Large intestine (tissue), 3 donors: ENCODE measurements at regions not wholly inside any gene's neighbourhood (a gene's known extent, or its start where the extent isn't known, plus 50 kb on each side); places are given as distances from the start of the nearest gene placed in this dataset.
"Not testable (repeated sequence)": the region's sequence is repeated elsewhere in the genome, so short reads cannot be mapped to it uniquely, and the experiment has no call there.

Experiments used
- DNase-seq, 2 donors: peaks; one replicate each; pipeline versions ENCODE4 v3.0.0 to v3.0.0-alpha.2; 2013
- H3K27ac ChIP-seq: one replicate; pipeline ENCODE4 v1.5.1; 2013; ENCODE audit warnings: low read length
- H3K27me3 ChIP-seq: 2 replicates; pipeline ENCODE4 v1.6.1; 2013; ENCODE audit warnings: low read length; ENCODE audit not compliant: control insufficient read depth, insufficient read depth
- H3K36me3 ChIP-seq: 2 replicates; pipeline ENCODE4 v1.6.1; 2013; ENCODE audit warnings: low read length; ENCODE audit not compliant: control insufficient read depth, insufficient read depth
- H3K4me1 ChIP-seq: one replicate; pipeline ENCODE4 v1.6.1; 2013; ENCODE audit warnings: low read length; ENCODE audit not compliant: control insufficient read depth, insufficient read depth
- H3K4me3 ChIP-seq: one replicate; pipeline ENCODE4 v1.5.1; 2013; ENCODE audit warnings: low read length
- H3K9me3 ChIP-seq: one replicate; pipeline ENCODE4 v1.6.1; 2013; ENCODE audit warnings: mild to moderate bottlenecking, low read depth, low read length, moderate library complexity; ENCODE audit not compliant: control insufficient read depth
- WGBS: methylation state at CpG from one replicate; pipeline ENCODE4 v1.1.5; 2013; ENCODE audit warnings: low lambda C conversion rate; ENCODE audit not compliant: insufficient coverage; 5-methylcytosine and 5-hydroxymethylcytosine counted together

DNA sequence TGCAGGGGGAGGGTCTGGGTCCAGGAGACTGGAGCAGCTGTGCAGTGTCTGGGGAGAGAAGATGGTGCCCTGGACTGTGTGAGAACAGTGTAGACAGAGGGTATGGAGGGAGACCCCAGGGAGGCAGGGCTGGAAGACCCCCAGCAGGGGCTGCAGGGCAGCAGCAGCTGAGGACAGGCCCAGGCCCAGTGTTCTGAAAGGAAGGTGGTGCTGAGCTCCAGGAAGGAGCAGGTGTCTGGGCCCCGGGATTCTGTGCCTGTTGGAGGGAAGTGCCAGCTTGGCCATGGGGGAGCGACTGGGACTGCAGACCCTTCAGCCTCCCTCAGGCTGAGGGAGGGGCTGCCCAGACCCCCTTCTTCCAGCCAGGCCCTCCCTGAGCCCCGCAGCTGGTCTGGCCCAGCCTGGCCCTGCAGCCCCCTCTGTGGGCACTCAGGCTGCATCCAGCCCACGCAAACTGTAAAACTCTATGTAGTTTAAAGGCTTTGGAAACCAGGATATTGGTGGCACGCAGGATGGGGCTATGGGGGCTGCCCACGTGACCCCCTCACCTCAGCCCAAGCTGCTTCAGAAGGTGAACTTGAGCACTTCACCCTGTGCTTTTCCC is 519.2 kb downstream of the PTPRU start:
- not testable (repeated sequence) for H3K4me3 ChIP-seq, H3K9me3 ChIP-seq, H3K27me3 ChIP-seq, H3K27ac ChIP-seq, DNase-seq, H3K36me3 ChIP-seq
- H3K4me1 ChIP-seq: peaks cover 40% of the 10 kb centered on the region
- no CpG with 5 or more reads among the region's 6 CpGs for WGBS

DNA sequence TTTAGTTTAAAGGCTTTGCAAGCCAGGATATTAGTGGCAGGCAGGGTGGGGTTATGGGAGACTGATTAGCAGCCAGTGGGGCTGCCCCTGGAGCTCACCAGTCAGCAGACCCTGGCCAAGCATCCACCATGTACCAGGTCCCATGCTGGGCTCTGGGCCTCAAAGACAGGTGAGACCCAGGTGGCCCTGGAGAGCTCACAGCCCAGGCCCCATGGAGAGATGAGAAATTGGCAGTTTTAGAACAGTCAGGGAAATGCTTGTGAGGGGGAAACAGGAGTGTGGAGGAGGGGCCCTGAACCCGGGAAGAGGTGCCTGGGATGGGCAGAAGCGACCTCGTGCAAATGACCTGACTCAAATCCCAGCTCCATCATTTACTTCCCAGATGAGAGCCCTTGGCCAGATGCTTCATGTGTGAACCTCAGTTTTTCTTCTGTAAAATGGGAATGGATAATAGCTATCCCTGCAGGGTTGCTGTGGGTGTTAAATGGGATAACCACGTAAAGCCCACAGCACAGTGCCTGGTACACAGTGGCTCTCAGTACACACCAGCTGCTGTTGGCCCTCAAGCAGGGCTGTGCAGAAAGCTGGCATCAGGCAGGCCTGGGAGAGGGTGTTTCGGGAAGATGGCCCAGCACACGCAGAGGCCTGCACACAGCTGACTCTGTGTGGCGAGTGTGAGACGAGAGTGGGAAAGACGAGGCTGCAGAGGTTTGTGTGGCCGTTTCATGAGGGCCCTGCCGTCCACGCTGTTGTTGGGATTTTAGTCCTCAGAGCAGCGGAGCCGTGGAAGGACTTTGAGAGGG is 518.5 kb downstream of the PTPRU start:
- no CpG with 5 or more reads among the region's 14 CpGs for WGBS
- no peak for DNase-seq

DNA sequence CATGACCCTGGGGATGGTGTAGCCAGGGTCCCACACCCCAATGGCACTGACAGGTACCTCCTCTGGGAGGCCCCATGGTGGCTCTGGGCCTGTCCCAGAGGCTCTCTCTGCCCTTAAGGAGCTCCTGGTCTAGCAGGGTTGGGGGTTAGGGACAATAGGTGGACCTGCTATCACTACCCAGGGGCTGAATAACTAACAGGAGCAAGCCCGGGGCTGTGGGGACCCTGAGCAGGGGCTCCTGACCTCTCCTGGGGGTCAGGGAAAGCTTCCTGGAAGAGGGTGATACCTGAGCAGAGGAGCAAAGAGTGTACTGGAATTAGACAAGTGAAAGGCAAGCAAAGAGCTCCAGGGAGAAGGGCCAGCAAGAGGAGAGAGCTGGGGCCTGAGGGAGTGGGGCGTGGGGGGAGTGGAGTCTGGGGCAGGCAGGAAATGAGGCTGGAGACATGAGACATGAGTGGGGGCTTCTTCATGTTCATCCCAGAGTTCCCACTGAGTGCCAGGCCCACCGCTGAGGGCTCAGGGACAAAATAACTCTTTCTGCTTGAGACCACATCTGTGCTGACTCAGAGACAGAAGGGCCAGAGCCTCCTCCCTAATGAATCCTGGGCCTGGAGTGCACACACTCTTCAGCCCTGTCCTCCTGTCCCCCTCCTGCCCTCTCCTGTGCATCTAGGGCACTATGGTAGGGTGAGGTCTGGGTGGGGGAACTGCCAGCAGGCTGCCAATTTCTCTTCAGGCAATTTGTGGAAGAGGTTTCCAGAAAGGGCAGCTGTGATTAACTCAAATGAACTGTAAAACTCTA is 517.6 kb downstream of the PTPRU start:
- Histone ChIP-seq H3K27me3 (no peaks in the 10 kb centered on the region), H3K36me3 (no peaks in the 10 kb centered on the region), H3K9me3 (no peaks in the 10 kb centered on the region), H3K4me3 (no peak overlapping the region), H3K4me1 (peaks cover 36% of the 10 kb centered on the region), H3K27ac (no peak overlapping the region)
- WGBS: no CpG with 5 or more reads among the region's 3 CpGs
- DNase-seq: no peak

More for the DNA sequence above, 518.5 kb downstream of the PTPRU start:
- Histone ChIP-seq H3K27me3 (no peaks in the 10 kb centered on the region), H3K36me3 (no peaks in the 10 kb centered on the region), H3K9me3 (no peaks in the 10 kb centered on the region), H3K4me1 (peaks cover 44% of the 10 kb centered on the region), H3K4me3 (no peak overlapping the region), H3K27ac (no peak overlapping the region)

DNA sequence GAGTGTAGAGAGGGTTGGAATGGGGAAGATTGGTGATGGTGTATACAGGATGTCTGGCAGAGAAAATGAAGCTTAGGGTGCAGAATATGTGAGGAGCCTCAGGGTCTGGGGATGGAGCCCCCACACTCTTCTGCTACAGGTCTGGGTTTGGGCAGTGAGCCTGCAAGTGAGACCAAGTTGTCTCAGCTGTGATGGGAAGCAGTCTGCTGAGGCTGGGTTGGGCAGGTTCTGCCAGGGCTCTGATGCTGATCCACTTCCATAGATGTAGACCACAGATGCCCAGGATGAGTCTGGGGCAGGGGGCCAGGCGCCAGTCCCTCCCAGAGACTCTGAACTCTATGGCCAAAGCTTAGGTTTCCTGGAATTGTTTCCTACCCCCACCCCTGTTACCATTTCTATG is 516.9 kb downstream of the PTPRU start:
- no peak overlapping the region for H3K4me3 ChIP-seq
- WGBS: no CpG with 5 or more reads among the region's 1 CpG
- no peaks in the 10 kb centered on the region for H3K27me3 ChIP-seq
- DNase-seq: no peak
- H3K9me3 ChIP-seq: no peaks in the 10 kb centered on the region
- no peaks in the 10 kb centered on the region for H3K36me3 ChIP-seq
- no peak overlapping the region for H3K27ac ChIP-seq
- peaks cover 30% of the 10 kb centered on the region for H3K4me1 ChIP-seq

DNA sequence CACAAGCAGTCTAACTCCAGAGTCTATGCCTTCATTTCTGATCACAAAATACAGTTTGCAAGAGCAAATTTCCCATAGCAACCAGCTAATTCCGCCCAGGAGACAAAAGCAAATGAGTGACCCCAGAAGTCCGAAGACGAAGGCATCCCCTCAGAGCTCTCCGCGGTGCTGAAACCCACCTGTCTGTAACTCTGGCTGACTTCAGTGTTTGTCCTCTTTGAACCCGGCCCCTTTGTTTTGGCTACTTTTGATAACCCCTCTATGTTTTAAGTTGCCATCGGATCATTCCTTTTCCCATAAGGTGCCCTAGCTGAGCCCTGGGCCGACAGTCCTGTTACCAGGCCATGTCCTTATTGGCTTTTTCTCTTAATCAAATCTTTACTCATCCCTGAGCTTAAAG is 515.8 kb downstream of the PTPRU start:
- no peaks in the 10 kb centered on the region for H3K27me3 ChIP-seq
- H3K4me1 ChIP-seq: peaks cover 19% of the 10 kb centered on the region
- no peaks in the 10 kb centered on the region for H3K36me3 ChIP-seq
- no peak overlapping the region for H3K27ac ChIP-seq
- 67% methylated on average over 1 of the region's 8 CpGs for WGBS
- no peaks in the 10 kb centered on the region for H3K9me3 ChIP-seq
- no peak for DNase-seq
- H3K4me3 ChIP-seq: no peak overlapping the region

DNA sequence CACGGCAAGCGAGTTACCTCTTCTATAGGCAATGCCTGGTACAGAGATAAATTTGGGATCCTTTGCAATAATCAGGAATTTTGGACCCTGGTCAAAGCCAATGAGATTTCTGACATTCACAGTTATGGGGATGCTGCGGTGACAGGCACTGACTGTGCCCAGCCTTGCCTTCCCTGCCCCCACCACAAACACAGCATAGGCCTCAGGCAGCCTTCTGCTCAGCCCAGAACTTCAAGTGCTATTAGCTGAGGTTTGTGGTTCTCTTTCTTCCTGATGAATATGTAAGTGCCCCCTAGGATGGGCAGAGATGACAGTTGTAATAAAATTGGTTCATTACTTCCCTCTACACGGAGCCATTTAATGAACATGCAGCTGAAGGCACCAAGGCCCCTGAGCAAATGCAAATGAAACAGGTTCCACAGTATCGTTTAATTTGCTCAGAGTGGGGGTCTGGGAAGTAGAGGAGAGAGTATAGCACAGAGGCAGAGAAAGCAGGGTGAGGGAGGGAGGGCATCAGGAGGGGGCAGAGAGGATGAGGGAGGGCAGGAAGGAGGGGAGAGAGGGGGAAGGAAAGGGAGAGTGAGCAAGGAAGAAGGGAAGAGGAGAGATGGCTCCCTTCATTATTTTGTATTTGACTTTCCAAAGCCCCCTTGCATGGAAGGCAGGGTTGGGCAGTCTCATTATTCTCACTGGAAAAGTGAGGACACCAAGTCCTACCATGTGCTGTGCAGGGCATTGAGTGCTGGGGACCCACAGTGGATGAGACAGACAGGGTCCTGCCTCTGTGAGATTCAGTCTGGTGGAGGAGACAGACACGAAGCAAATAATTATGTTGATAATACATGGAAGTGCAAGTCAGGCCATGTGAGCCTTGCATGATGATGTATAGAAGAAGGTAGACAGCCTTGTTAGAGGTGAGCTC is 513.0 kb downstream of the PTPRU start:
- H3K4me3 ChIP-seq: no peak overlapping the region
- H3K27ac ChIP-seq: no peak overlapping the region
- no peaks in the 10 kb centered on the region for H3K27me3 ChIP-seq
- no peaks in the 10 kb centered on the region for H3K36me3 ChIP-seq
- no peaks in the 10 kb centered on the region for H3K9me3 ChIP-seq
- no CpG with 5 or more reads among the region's 6 CpGs for WGBS
- H3K4me1 ChIP-seq: peaks cover 11% of the 10 kb centered on the region
- DNase-seq: no peak

DNA sequence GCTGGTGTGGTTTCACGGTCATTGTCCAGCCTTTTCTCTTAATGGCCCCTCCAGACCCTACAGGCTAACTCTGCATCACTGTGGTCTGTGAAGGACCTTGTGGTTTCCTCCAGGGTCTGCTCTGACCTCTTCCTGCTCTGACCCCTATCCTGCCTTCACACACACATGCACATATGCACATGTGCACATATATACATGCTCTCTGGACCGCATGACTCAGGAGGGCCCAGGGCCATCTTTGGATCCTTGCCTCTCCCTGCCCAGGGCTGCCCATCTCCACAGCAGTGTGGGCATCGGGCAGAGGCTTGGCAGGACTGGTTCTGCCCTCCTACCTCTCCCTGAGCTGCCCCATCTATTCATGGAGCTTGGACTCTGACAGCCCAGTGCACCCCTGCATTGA is 510.9 kb downstream of the PTPRU start:
- Histone ChIP-seq H3K4me1 (peaks cover 11% of the 10 kb centered on the region), H3K27me3 (no peaks in the 10 kb centered on the region), H3K27ac (no peak overlapping the region), H3K9me3 (no peaks in the 10 kb centered on the region), H3K36me3 (no peaks in the 10 kb centered on the region), H3K4me3 (no peak overlapping the region)
- WGBS: no CpG with 5 or more reads among the region's 3 CpGs
- no peak for DNase-seq

DNA sequence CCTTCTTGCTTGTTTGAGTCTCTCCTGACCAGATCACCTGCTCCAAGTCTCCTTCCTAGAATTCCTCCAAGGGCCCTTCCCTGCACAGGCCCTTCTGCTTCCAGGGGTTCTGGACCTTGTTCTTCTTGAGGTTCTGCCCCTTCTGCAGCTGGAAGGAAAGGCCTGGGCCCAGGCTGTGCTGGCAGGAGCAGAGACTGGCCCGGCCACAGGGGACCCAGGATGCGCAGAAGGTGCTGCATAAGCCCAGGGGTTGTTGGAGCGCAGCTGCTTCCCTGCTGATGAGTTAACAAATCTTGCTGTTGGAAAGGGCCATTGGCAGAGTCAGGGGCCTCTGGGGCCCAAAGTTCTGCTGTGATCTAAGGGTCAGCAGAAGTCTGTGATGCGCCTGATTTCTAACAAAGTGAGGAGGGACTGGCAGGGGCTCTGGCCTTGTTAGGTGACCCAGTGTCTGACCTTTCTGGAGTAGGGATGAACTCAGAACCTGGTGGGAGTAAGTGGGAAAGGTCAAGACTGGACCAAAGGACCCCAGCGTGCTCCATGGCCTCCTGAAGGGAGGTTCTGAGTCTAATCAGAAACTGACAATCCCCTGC is 509.8 kb downstream of the PTPRU start:
- Histone ChIP-seq H3K27ac (no peak overlapping the region), H3K4me1 (peaks cover 7% of the 10 kb centered on the region), H3K36me3 (no peaks in the 10 kb centered on the region), H3K4me3 (no peak overlapping the region), H3K27me3 (peaks cover 2% of the 10 kb centered on the region), H3K9me3 (no peaks in the 10 kb centered on the region)
- DNase-seq: no peak
- whole genome bisulfite sequencing: no CpG with 5 or more reads among the region's 5 CpGs

DNA sequence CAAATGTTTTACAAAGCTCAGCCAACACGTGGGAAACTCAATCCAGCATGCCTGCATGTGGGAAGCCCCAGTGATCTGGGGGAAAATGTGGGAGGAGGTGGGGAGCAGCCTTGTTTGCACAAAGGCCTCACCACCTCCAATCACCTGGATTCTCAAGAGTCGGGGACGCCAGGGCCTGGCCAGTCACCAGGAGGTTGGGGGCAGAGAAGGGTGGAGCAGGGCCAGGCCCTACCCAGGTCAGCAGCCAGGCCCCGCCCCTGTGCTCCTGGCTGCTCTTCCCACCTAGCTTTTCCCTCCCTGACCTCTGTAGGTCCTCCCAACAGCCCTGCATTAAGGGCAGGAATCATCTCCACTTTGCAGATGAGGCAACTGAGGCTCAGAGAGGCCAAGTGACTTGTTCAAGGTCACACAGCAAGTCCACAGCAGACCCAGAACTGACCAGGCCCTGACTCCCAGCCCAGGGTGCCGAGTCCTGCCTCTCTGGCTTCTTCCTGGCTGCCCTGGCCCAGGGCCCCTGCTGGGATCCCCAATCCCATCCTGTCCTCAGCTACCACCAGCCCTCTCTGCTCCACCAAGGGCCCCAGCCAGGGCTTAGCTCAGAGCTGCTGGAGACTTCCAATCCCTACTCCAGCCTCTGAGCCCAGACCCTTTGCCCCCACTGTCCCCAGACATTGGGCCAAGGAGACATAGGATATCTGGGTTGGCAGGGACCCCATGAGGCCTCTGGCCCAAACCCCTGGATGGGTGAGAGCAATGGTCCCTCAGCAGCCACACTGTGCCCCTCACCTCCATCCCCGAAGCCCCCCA is 508.6 kb downstream of the PTPRU start:
- no peak overlapping the region for H3K27ac ChIP-seq
- H3K9me3 ChIP-seq: no peaks in the 10 kb centered on the region
- H3K4me3 ChIP-seq: no peak overlapping the region
- H3K27me3 ChIP-seq: peaks cover 3% of the 10 kb centered on the region
- no peaks in the 10 kb centered on the region for H3K36me3 ChIP-seq
- WGBS: no CpG with 5 or more reads among the region's 6 CpGs
- no peaks in the 10 kb centered on the region for H3K4me1 ChIP-seq
- DNase-seq: no peak
